G401.6 (cell line): ENCODE measurements at regions not wholly inside any gene's neighbourhood (a gene's known extent, or its start where the extent isn't known, plus 50 kb on each side); places are given as distances from the start of the nearest gene placed in this dataset.

Experiments
- FAIRE-seq: peaks from 2 replicates; lab custom pipeline; 2012; peaks lifted over from hg19 to GRCh38; lab: Jason Lieb, UNC

GRCh38 chr2:235264512-235264911 is 229.3 kb upstream of the AGAP1 start:
- FAIRE-seq = no peak

DNA sequence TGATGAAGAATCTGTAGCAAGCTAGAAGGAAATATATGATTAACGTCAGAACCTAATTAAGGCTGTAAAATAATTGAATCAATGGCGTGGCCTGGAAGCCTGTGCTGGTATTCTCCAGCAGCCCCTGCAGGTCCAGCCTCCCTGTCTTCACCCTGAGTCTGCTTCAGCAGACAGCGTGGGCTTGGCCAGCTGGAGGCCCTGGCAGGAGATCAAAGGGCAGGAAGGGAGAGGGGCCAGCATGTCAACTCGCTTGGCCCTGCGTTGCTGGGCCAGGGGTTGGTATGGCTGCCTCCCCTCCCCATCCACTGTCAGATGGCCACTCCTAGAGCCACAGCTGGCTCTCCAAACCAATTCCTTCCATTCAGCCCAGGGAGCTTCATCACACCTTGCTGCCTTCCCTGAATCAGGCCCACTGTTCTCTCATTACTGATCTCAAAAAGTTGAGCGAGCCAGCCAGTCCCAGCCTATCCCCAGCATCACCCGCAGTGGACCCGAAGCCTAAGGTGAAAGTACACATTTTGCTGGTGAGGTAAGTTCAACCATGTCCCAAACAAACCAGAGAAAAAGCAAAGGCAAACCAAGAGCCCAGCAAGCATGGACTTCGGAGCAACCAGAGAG is 228.4 kb upstream of the AGAP1 start:
- FAIRE-seq = no peak

DNA sequence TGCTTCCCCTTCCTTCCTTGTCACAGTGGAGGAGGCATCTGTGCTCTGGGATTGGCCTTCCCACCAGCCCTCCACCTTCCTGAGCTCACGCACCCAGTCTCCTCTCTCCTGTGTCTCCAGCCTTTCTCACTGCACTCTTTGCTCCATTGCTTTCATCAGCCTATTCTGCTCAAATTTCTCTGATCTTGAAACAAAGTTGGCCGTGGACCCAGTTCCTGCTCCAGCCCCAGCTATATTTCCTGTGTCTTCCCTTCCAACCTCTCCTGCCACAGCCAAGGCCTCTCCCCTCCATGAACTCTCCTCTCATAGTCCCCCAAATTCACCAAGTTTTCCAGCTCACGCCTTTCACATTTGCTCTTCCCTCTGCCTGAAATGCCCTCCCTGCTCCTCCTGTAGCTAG is 226.6 kb upstream of the AGAP1 start:
- no peak for FAIRE-seq

DNA sequence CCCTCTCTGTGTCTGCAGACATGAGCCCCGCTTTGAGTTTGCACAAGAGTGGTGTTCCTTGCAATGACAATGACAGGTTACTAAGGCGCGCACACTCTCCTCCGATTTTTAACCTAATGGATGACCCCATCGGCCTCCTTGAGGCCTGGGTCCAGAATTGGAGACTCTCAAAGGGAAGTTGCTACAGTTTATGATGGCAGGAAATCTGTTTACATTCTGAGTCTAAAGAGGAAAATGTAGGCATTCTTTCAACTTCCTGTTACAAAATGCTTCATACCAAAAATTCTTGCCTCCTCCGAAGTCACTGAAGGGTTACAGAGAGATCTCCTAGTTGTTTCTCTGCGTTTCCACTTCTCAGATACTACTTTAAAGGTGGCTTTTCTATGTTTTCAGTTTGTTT is 225.3 kb upstream of the AGAP1 start:
- FAIRE-seq = no peak

GRCh38 chr2:235270291-235270690 is 223.6 kb upstream of the AGAP1 start:
- no peak for FAIRE-seq

DNA sequence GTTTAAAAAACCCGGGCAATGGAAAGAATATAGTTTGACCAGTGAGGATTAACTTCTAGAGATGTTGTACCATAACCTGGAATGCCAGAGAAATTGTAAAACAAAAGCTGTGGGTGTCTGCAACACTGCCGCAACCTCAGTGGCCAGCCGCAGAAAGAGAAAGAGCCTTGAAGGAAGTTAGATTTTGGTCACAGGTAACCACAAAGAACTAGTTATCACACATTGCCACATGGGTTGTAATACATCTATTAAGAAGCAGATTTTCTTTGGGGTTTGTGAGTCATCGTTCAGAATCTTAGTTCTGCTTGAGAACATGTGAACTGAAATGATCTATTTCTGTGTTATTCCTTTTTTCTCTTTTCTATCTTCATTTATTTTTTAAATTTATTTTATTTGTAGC is 222.9 kb upstream of the AGAP1 start:
- FAIRE-seq = no peak

GRCh38 chr2:235271936-235272335 is 221.9 kb upstream of the AGAP1 start:
- FAIRE-seq = no peak

- no peak for FAIRE-seq
Observed at GRCh38 chr2:235274023-235274422, 219.8 kb upstream of the AGAP1 start.

- FAIRE-seq = no peak
Observed at GRCh38 chr2:235277485-235277884, 216.4 kb upstream of the AGAP1 start.

DNA sequence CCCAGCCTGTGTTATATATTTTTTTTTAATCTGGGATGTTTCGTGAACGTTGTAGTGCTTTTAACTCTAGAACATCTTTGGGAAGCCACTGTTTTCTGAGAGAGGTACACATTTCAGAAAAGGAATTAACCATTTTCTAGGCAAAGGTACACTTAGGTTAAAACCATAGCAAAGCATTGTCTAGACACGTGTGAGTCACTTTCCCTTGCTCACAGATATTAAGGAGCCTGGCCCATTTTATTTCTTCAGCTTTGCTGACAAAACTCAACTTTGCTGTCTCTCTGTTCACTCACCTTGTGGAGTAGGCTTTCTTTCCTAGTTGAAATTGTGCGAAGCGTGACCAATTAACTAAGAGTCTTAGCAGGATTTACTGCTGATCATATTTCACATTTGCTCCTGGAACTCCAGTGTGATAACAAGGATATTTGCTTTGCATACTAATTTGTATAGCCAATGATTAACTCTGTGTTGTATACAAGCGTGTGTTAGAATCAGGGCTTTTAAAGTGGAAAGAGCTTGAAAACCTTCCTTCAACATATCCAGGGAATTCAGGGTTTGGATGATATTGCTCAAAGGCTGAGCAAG is 215.0 kb upstream of the AGAP1 start:
- no peak for FAIRE-seq

DNA sequence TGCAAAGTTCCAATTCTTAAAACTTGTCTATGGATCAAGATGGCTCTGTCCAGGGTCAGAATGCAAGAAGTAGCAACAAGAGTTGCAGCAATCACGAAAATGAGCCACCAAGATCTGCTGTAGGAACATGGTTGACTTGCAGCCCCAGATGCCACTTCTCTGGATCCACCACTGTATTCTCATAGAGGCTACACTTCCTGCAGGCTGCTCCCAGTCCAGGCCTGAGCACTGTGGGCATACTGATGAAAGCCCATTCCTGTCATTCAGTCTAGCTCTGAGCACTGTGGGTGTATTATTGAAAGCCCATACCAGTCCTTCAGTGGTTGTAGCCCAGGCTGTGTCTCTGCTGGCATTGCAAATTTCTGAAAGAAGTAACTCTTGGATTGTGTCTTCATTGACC is 213.9 kb upstream of the AGAP1 start:
- FAIRE-seq = no peak

DNA sequence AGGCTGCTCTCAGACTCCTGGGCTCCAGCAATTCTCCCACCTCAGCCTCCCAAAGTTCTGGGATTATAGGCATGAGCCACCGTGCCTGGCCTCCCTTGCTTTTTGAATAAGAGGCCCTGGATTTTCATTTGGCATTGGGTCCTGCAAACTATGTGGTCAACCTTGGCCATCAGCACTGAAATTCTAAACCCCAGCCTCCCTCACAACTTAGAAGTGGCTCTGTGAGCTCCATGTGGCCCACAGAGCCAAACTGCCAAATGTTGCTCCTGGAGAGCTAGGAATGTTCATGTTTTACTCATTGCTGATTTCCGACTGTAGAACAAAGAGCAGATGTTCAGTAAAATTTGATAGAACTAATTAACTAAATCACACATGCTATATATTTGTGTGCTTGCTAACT is 210.6 kb upstream of the AGAP1 start:
- no peak for FAIRE-seq

GRCh38 chr2:235286622-235287374 is 207.0 kb upstream of the AGAP1 start:
- no peak for FAIRE-seq

DNA sequence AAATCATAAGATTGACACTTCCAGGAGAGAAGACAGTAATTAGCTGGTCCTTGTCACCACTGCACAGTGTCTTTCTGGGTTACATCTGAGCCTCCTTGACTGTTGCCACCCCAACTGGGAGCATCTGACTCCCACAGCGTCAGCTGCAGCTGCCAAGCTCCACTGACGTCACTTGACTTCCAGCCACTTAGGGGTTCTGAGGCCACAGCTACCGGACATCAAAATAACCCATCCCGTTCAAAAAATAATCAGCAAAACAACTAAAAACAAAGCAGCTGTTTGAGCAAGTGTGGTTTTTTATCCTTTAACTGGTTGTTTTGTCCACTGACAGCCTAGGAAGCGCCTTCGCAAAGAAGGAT is 206.5 kb upstream of the AGAP1 start:
- no peak for FAIRE-seq

GRCh38 chr2:235291461-235291860 is 202.4 kb upstream of the AGAP1 start:
- FAIRE-seq = no peak

GRCh38 chr2:235293061-235293460 is 200.8 kb upstream of the AGAP1 start:
- no peak for FAIRE-seq

DNA sequence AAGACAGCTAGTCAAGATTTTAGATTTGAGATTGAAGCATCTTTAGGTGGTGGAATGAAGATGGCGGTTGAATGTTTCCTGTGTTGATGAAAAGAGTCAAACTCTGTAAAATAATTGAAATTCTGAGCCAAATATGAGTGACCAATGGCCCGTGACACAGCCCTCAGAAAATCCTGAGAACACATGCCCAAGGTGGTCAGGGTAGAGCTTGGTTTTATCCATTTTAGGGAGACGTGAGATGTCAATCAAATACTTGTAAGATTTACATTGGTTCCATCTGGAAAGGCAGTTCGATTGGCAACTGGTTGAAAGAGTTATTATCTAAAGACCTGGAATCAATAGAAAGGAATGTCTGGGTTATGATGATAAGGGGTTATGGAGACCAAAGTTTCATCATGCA is 198.0 kb upstream of the AGAP1 start:
- no peak for FAIRE-seq

DNA sequence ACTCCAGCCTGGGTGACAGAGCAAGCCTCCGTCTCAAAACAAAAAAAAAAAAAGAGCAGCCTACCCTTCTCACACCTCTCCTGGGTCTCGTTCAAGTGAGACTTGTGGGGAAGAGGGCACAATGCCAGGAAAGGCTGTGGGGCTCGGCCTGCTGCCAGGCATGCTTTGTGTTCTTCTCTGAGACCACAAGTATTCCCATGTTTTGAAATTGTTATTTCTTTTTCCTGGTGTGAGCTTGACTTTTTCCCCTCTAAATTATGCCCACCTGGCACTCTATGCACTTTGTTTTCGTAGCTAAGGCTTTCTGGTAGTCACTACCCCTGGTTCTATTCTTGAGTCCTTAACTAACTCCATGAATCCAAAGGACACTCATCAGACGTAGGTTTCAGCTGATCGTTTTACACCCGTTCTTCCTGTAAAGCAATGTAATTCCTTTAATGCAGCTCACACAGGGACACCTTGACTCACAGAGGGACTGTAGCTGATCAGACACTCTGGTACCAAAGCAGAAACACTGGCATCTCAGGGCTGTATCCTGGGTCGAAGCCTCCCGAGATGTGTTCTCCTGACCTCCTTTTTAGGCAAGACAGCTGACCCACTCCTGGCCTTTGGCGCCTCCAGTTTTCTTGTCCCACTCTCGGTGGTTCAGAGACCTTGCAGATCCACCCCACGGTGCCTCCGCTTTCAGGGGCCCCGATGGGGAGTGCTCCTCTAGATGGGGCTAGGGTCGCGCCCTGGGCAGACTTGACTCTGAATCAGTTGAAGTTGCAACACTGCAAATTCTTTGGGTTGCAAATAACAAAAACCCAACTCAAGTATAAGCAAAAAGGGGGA is 193.3 kb upstream of the AGAP1 start:
- no peak for FAIRE-seq

DNA sequence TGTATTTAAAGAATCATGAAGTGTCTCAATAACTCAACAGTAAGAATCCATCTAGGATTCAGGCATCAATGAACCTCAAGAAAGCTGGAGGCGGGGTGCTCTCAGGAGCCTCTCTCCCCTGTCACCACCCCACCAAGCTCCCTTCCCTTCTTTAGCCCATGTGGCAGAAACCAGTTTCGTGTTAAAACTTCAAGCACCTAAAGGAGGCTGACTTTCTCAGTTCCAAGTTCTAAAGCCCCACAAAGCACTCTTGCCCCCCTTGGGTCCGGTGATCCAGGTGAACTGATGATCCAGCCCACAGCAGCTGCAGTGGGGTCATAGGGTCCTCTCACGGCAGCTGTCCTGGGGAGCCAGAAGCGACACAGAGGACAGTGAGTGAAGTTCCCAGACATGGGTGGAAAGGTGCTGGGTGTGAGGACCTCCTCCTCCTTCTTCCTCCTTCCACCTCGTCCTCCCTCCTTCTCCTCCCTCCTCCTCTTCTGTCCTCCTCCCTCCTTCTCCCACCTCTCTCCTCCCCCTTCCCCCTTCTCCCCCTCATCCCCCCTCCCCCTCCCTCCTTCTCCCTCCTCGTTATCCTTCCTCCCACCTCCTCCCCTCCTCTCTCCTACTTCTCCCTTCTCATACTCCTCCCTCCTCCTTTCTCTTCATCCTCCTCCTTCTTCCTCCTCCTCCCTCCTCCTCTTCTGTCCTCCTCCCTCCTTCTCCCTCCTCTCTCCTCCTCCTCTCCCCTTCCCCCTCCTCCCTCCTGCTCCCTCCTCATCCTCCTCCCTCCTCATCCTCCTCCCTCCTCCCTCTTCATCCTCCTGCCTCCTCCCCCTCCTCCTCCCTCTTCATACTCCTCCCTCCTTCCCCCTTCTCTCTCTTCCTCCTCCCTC is 192.4 kb upstream of the AGAP1 start:
- FAIRE-seq = no peak

GRCh38 chr2:235302263-235302662 is 191.6 kb upstream of the AGAP1 start:
- no peak for FAIRE-seq

- FAIRE-seq = no peak
Observed at GRCh38 chr2:235303499-235304291, 190.1 kb upstream of the AGAP1 start.
